Astrocyte (in vitro differentiated cells and primary cell): ENCODE measurements at regions not wholly inside any gene's neighbourhood (a gene's known extent, or its start where the extent isn't known, plus 50 kb on each side); places are given as distances from the start of the nearest gene placed in this dataset.

Source experiments
- DNase-seq: peaks from one replicate; pipeline ENCODE4 v3.0.0-alpha.2; 2010; ENCODE audit warnings: low read depth
- FAIRE-seq: peaks from 2 replicates; lab custom pipeline; 2011; peaks lifted over from hg19 to GRCh38; lab: Jason Lieb, UNC
- H2AFZ ChIP-seq: 2 replicates; pipeline ENCODE4 v1.6.0; 2012; ENCODE audit warnings: low read depth, low read length, inconsistent platforms
- H3K27ac ChIP-seq: 2 replicates; pipeline ENCODE4 v1.5.1; 2011; ENCODE audit warnings: low read depth, low read length, inconsistent platforms
- H3K27me3 ChIP-seq: 2 replicates; pipeline ENCODE4 v1.6.0; 2011; ENCODE audit warnings: low read length, inconsistent platforms; ENCODE audit not compliant: insufficient read depth
- H3K36me3 ChIP-seq: 2 replicates; pipeline ENCODE4 v1.5.1; 2011; ENCODE audit warnings: low read length, inconsistent platforms; ENCODE audit not compliant: insufficient read depth
- H3K4me1 ChIP-seq: 2 replicates; pipeline ENCODE4 v1.5.1; 2011; ENCODE audit warnings: low read length, inconsistent platforms; ENCODE audit not compliant: insufficient read depth
- H3K4me2 ChIP-seq: 2 replicates; pipeline ENCODE4 v1.6.0; 2012; ENCODE audit warnings: low read length, inconsistent platforms
- H3K4me3 ChIP-seq: 2 replicates; pipeline ENCODE4 v1.5.1; 2011; ENCODE audit warnings: low read depth, mild to moderate bottlenecking, low read length, inconsistent platforms; ENCODE audit not compliant: insufficient read depth
- H3K79me2 ChIP-seq: 2 replicates; pipeline ENCODE4 v1.6.0; 2012; ENCODE audit warnings: mild to moderate bottlenecking, low read length, inconsistent platforms; ENCODE audit not compliant: insufficient read depth
- H3K9ac ChIP-seq: 2 replicates; pipeline ENCODE4 v1.6.0; 2012; ENCODE audit warnings: mild to moderate bottlenecking, low read length, inconsistent platforms
- H3K9me3 ChIP-seq: 2 replicates; pipeline ENCODE4 v1.5.1; 2012; ENCODE audit warnings: low read depth, mild to moderate bottlenecking, low read length, inconsistent platforms; ENCODE audit not compliant: insufficient read depth
- H4K20me1 ChIP-seq: 2 replicates; pipeline ENCODE4 v1.6.0; 2012; ENCODE audit warnings: low read length, inconsistent platforms; ENCODE audit not compliant: insufficient read depth
- H3K27ac Mint-ChIP-seq: one replicate; pipeline ENCODE4 v1.8.0; 2021; ENCODE audit warnings: mild to moderate bottlenecking, mixed read lengths; ENCODE audit not compliant: unreplicated experiment
- H3K27me3 Mint-ChIP-seq: one replicate; pipeline ENCODE4 v1.8.0; 2021; ENCODE audit warnings: low read depth, mixed read lengths; ENCODE audit not compliant: unreplicated experiment
- H3K36me3 Mint-ChIP-seq: one replicate; pipeline ENCODE4 v1.8.0; 2021; ENCODE audit warnings: low read depth, mixed read lengths; ENCODE audit not compliant: unreplicated experiment
- H3K4me1 Mint-ChIP-seq: one replicate; pipeline ENCODE4 v1.8.0; 2021; ENCODE audit warnings: low read depth, mixed read lengths; ENCODE audit not compliant: unreplicated experiment
- H3K4me3 Mint-ChIP-seq: one replicate; pipeline ENCODE4 v1.8.0; 2021; ENCODE audit warnings: mild to moderate bottlenecking, moderate library complexity, mixed read lengths; ENCODE audit not compliant: unreplicated experiment
- H3K9me3 Mint-ChIP-seq: one replicate; pipeline ENCODE4 v1.8.0; 2021; ENCODE audit warnings: mild to moderate bottlenecking, mixed read lengths; ENCODE audit not compliant: unreplicated experiment
- CTCF ChIP-seq: IDR thresholded peaks from 2 replicates; pipeline ENCODE4 v1.5.1; 2011; ENCODE audit warnings: low read depth, mild to moderate bottlenecking, inconsistent platforms, low read length, moderate library complexity; ENCODE audit not compliant: insufficient read depth
- EZH2 ChIP-seq: IDR thresholded peaks from 2 replicates; pipeline ENCODE4 v1.6.1; 2012; ENCODE audit warnings: mild to moderate bottlenecking, low read length, inconsistent platforms; ENCODE audit not compliant: insufficient read depth

DNA sequence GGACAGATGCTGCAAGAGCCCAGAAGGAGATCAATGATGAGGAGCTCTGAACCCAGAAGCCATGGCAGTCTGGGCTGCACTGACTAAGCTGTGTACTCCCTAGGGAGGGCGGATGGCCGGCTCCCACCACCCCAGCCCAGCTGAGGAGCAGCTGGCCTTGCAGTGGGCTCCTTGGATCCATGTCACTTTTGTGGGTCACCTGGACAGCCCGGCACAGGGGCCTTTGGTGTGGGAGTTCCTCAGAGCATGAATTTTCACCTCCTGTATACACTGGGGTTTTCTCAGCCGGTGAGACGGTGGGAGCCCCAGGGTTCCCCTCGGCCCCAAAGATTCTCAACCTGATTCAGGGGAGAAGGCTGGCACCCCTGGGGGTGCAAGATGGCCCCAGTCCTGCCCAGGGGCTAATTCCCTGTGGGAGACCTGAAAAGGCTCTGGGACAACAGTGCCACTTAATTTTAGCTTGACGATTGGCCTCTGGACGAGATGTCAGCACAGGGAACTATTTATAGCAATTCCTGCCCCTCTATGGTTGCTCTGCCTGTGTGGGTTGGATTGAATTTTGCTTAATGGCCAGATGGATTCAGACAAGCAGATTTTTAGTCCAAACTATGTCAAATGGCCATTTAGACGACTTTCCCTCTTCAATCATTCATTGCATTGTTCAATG, 121.6 kb upstream of the PMEPA1 start:
- peaks cover 55% of the 10 kb centered on the region for H3K27me3 Mint-ChIP-seq
- H3K4me2 ChIP-seq = no peak overlapping the region
- H2AFZ ChIP-seq = no peak overlapping the region
- H3K9ac ChIP-seq = no peak overlapping the region
- DNase-seq (no peak), FAIRE-seq (no peak)
- H3K79me2 ChIP-seq = no peaks in the 10 kb centered on the region
- H3K4me1 ChIP-seq = no peaks in the 10 kb centered on the region
- no peaks in the 10 kb centered on the region for H3K36me3 ChIP-seq
- no peak for TF ChIP-seq CTCF
- no peak for TF ChIP-seq EZH2
- no peaks in the 10 kb centered on the region for H3K4me1 Mint-ChIP-seq
- H3K9me3 Mint-ChIP-seq = no peaks in the 10 kb centered on the region
- H3K27ac Mint-ChIP-seq = no peak overlapping the region
- H3K36me3 Mint-ChIP-seq = no peaks in the 10 kb centered on the region
- H3K27me3 ChIP-seq = peaks cover 17% of the 10 kb centered on the region
- no peak overlapping the region for H3K27ac ChIP-seq
- H3K9me3 ChIP-seq = no peaks in the 10 kb centered on the region
- no peak overlapping the region for H3K4me3 ChIP-seq
- H4K20me1 ChIP-seq = no peaks in the 10 kb centered on the region
- no peak overlapping the region for H3K4me3 Mint-ChIP-seq

DNA sequence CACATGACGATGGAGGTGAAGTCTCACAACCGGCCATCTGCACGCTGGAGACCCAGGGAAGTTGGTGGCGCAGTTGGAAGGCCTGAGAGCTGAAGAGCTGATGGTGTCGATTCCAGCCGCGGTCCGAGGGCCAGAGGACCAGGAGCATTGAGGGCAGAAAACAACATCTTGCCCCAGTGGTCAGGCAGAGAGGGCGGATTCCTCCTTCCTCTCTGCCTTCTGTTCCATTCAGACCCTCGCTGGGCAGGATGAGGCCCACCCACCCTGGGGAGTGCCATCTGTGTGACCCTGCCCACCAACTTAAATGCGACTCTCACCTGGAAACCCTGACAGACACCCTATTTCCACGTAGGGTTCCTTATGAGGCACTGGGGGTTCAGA, 120.7 kb upstream of the PMEPA1 start:
- peaks cover 14% of the 10 kb centered on the region for H3K27me3 ChIP-seq
- no peak overlapping the region for H3K4me3 ChIP-seq
- no peaks in the 10 kb centered on the region for H3K79me2 ChIP-seq
- H2AFZ ChIP-seq = no peak overlapping the region
- no peak for FAIRE-seq
- H3K36me3 Mint-ChIP-seq = no peaks in the 10 kb centered on the region
- H3K4me3 Mint-ChIP-seq = no peak overlapping the region
- H3K27ac Mint-ChIP-seq = no peak overlapping the region
- no peaks in the 10 kb centered on the region for H3K4me1 ChIP-seq
- no peaks in the 10 kb centered on the region for H3K9me3 Mint-ChIP-seq
- H3K4me1 Mint-ChIP-seq = no peaks in the 10 kb centered on the region
- no peak overlapping the region for H3K9ac ChIP-seq
- DNase-seq = no peak
- peaks cover 55% of the 10 kb centered on the region for H3K27me3 Mint-ChIP-seq
- no peaks in the 10 kb centered on the region for H3K9me3 ChIP-seq
- H4K20me1 ChIP-seq = no peaks in the 10 kb centered on the region
- H3K27ac ChIP-seq = no peak overlapping the region
- no peak for TF ChIP-seq EZH2
- H3K4me2 ChIP-seq = no peak overlapping the region
- H3K36me3 ChIP-seq = no peaks in the 10 kb centered on the region

GRCh38 chr20:57829805-57830514, 120.1 kb upstream of the PMEPA1 start:
- Histone ChIP-seq H3K79me2 (no peaks in the 10 kb centered on the region), H4K20me1 (no peaks in the 10 kb centered on the region), H3K4me2 (no peak overlapping the region), H3K36me3 (no peaks in the 10 kb centered on the region), H3K27me3 (peaks cover 9% of the 10 kb centered on the region), H3K4me3 (no peak overlapping the region), H3K4me1 (no peaks in the 10 kb centered on the region), H3K27ac (no peak overlapping the region), H3K9ac (no peak overlapping the region), H3K9me3 (no peaks in the 10 kb centered on the region), H2AFZ (no peak overlapping the region)
- no peak for DNase-seq
- no peak overlapping the region for H3K27ac Mint-ChIP-seq
- no peaks in the 10 kb centered on the region for H3K9me3 Mint-ChIP-seq
- H3K4me3 Mint-ChIP-seq = no peak overlapping the region
- H3K27me3 Mint-ChIP-seq = peaks cover 49% of the 10 kb centered on the region
- no peaks in the 10 kb centered on the region for H3K4me1 Mint-ChIP-seq
- no peak for FAIRE-seq
- TF ChIP-seq EZH2 (no peak), CTCF (no peak)
- no peaks in the 10 kb centered on the region for H3K36me3 Mint-ChIP-seq
